B cell (primary cell): ENCODE measurements at regions not wholly inside any gene's neighbourhood (a gene's known extent, or its start where the extent isn't known, plus 50 kb on each side); places are given as distances from the start of the nearest gene placed in this dataset.

Experiments
- ATAC-seq: fragments of 200-7000 bp; cut with Tn5 transposase; one replicate; pipeline ENCODE4 v1.10.0; 2021; ENCODE audit warnings: low read depth, mild to moderate bottlenecking, moderate number of reproducible peaks, moderate library complexity
- CTCF ChIA-PET: fragments of 350-600 bp; sonication (Branson Sonifier 250); formaldehyde crosslinking; loops from one replicate; lab custom pipeline; 2021; ENCODE audit warnings: antibody characterized with exemption, inconsistent platforms; lab: Charles Lee
- POLR2A ChIA-PET: fragments of 350-600 bp; sonication (Branson Sonifier 250); formaldehyde crosslinking; loops from one replicate; lab custom pipeline; 2021; ENCODE audit warnings: antibody characterized with exemption; lab: Charles Lee
- DNase-seq: peaks from one replicate; pipeline ENCODE4 v3.0.0; 2013
- H2AFZ ChIP-seq: 2 replicates; pipeline ENCODE4 v1.6.1; 2012; ENCODE audit warnings: mild to moderate bottlenecking, low read depth, low read length; ENCODE audit not compliant: insufficient read depth, poor library complexity, severe bottlenecking
- H3K27ac ChIP-seq, 2 donors: 1 replicate in 1 of 2; 2 replicates in 1 of 2; pipeline ENCODE4 v1.5.1; 2012 to 2013; ENCODE audit warnings: low read length in 2 of 2, mild to moderate bottlenecking in 2 of 2, moderate library complexity in 1 of 2
- H3K27me3 ChIP-seq, 4 experiments: fragments of 200-600 bp in 1 of 4; sonication (generic) in 1 of 4; replicated peaks in 1 of 4; 1 replicate in 2 of 4; 2 replicates in 2 of 4; pipeline versions ENCODE4 v1.6.1 to v1.7.0; 2013 to 2016; ENCODE audit warnings: low read length in 3 of 4, mild to moderate bottlenecking in 2 of 4, mixed read lengths in 1 of 4, moderate library complexity in 1 of 4; ENCODE audit not compliant: insufficient read depth in 4 of 4, control insufficient read depth in 3 of 4; ENCODE audit errors: control extremely low read depth in 1 of 4
- H3K36me3 ChIP-seq, 2 experiments: replicated peaks in 1 of 2; 1 replicate in 1 of 2; 2 replicates in 1 of 2; pipeline versions ENCODE4 v1.6.1 to v1.7.1; 2013; ENCODE audit warnings: low read length in 1 of 2; ENCODE audit not compliant: insufficient read depth in 2 of 2, control insufficient read depth in 1 of 2; ENCODE audit errors: control extremely low read depth in 1 of 2, extremely low read depth in 1 of 2
- H3K4me1 ChIP-seq, 2 donors: fragments of 200-600 bp in 1 of 2; sonication (generic) in 1 of 2; 1 replicate in 1 of 2; 2 replicates in 1 of 2; pipeline versions ENCODE4 v1.5.1 to v1.6.1; 2013 to 2017; ENCODE audit warnings: low read length in 2 of 2; ENCODE audit not compliant: control insufficient read depth in 2 of 2, insufficient read depth in 2 of 2
- H3K4me2 ChIP-seq: replicated peaks from 2 replicates; pipeline ENCODE3; 2012; ENCODE audit warnings: mild to moderate bottlenecking, low read depth, low read length; ENCODE audit not compliant: poor library complexity, severe bottlenecking
- H3K4me3 ChIP-seq, 5 experiments: fragments of 200-600 bp in 1 of 5; sonication (generic) in 1 of 5; 1 replicate in 3 of 5; 2 replicates in 2 of 5; pipeline versions ENCODE4 v1.5.1 to v1.7.0; 2011 to 2016; ENCODE audit warnings: low read length in 4 of 5, mild to moderate bottlenecking in 4 of 5, low read depth in 2 of 5, control low read depth in 1 of 5, moderate library complexity in 1 of 5; ENCODE audit not compliant: insufficient read depth in 1 of 5; ENCODE audit errors: control extremely low read depth in 1 of 5, extremely low read depth in 1 of 5
- H3K79me2 ChIP-seq: fragments of 200-600 bp; sonication (generic); one replicate; pipeline ENCODE4 v1.6.0; 2016; ENCODE audit warnings: low read length; ENCODE audit not compliant: control insufficient read depth, insufficient read depth
- H3K9ac ChIP-seq: fragments of 200-600 bp; sonication (generic); 2 replicates; pipeline ENCODE4 v1.6.1; 2017; ENCODE audit warnings: mild to moderate bottlenecking, low read length, moderate library complexity
- H3K9me3 ChIP-seq, 3 donors: one replicate each; pipeline versions ENCODE4 v1.6.1 to v1.7.1; 2013; ENCODE audit warnings: low read length in 2 of 3; ENCODE audit not compliant: control insufficient read depth in 2 of 3, insufficient read depth in 1 of 3; ENCODE audit errors: control extremely low read depth in 1 of 3
- H4K20me1 ChIP-seq: 2 replicates; pipeline ENCODE4 v1.6.0; 2012; ENCODE audit warnings: mild to moderate bottlenecking, low read length; ENCODE audit not compliant: insufficient read depth, control insufficient read depth, poor library complexity, severe bottlenecking
- H3K27ac Mint-ChIP-seq: one replicate; pipeline ENCODE4 v1.8.0; 2021; ENCODE audit warnings: mixed read lengths
- H3K27me3 Mint-ChIP-seq: one replicate; pipeline ENCODE4 v1.8.0; 2021; ENCODE audit warnings: mixed read lengths
- H3K4me1 Mint-ChIP-seq: one replicate; pipeline ENCODE4 v1.8.0; 2021; ENCODE audit warnings: mixed read lengths
- H3K4me3 Mint-ChIP-seq: one replicate; pipeline ENCODE4 v1.8.0; 2021; ENCODE audit warnings: mixed read lengths
- H3K9me3 Mint-ChIP-seq: one replicate; pipeline ENCODE4 v1.8.0; 2022; ENCODE audit warnings: mixed read lengths; ENCODE audit not compliant: insufficient read depth
- CTCF ChIP-seq: fragments of 200-600 bp; IDR thresholded peaks from one replicate; pipeline ENCODE4 v1.8.0; 2022; ENCODE audit warnings: antibody characterized with exemption, mild to moderate bottlenecking
- EZH2 ChIP-seq: IDR thresholded peaks from 2 replicates; pipeline ENCODE4 v1.6.1; 2012; ENCODE audit warnings: borderline replicate concordance, low read depth, mild to moderate bottlenecking, moderate library complexity, low read length; ENCODE audit not compliant: insufficient read depth, poor library complexity, severe bottlenecking
- WGBS: methylation state at CpG from one replicate; pipeline ENCODE4 v1.1.5; 2013; ENCODE audit warnings: missing lambda C conversion rate; ENCODE audit not compliant: insufficient coverage; 5-methylcytosine and 5-hydroxymethylcytosine counted together
- intact Hi-C: fragments of 100-400 bp; cut with micrococcal nuclease; formaldehyde crosslinking; loops from one replicate; pipeline ENCODE4 v1.10.0; 2022

GRCh38 chr4:188682321-188682720 is 543.1 kb downstream of the TRIML1 start:
- Mint-ChIP-seq H3K27ac (no peak overlapping the region), H3K4me1 (no peaks in the 10 kb centered on the region), H3K4me3 (no peak overlapping the region), H3K27me3 (no peaks in the 10 kb centered on the region), H3K9me3 (no peaks in the 10 kb centered on the region)
- H3K36me3 ChIP-seq = no peaks in the 10 kb centered on the region
- H3K9me3 ChIP-seq = peaks cover 0 to 24% (median 0%) of the 10 kb centered on the region in 3 donors
- no peaks in the 10 kb centered on the region for H3K4me1 ChIP-seq
- H2AFZ ChIP-seq = no peak overlapping the region
- no peak overlapping the region for H3K27ac ChIP-seq
- H4K20me1 ChIP-seq = no peaks in the 10 kb centered on the region
- no peak overlapping the region for H3K4me2 ChIP-seq
- intact Hi-C loops = no loop called here
- no peak overlapping the region for H3K4me3 ChIP-seq
- H3K27me3 ChIP-seq = no peaks in the 10 kb centered on the region
- POLR2A ChIA-PET = no interaction called here
- CTCF ChIA-PET = no interaction called here
- no peak for DNase-seq
- WGBS = 85% methylated on average over 2 of the region's 2 CpGs
- H3K9ac ChIP-seq = no peak overlapping the region
- TF ChIP-seq EZH2 = no peak
- TF ChIP-seq CTCF = no peak
- no peak for ATAC-seq
- H3K79me2 ChIP-seq = no peaks in the 10 kb centered on the region

DNA sequence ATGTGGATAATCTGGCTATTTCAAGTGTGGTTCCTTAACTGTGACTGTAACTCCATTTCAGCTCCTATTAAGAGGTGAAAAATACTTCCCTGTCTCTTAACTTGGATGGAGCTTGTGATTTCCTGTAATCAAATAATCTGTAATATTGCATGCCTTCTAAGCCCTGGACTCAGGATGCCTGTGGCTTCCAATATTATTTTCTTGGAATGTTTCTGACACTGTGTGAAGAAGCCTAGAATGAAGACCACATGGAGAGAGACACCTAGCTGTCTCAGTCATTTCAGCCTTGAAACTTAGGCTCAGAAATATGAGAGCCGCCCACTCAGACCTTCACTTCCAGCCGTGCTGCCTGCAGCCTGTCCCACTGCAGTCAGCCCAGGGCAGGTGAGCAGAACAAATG is 544.3 kb downstream of the TRIML1 start:
- 83% methylated on average over 1 of the region's 2 CpGs for WGBS
- Histone ChIP-seq H3K27me3 (no peaks in the 10 kb centered on the region), H3K9me3 (peaks cover 0 to 27% (median 0%) of the 10 kb centered on the region in 3 donors), H4K20me1 (no peaks in the 10 kb centered on the region), H3K79me2 (no peaks in the 10 kb centered on the region), H3K4me1 (no peaks in the 10 kb centered on the region), H2AFZ (no peak overlapping the region), H3K4me3 (no peak overlapping the region), H3K27ac (no peak overlapping the region), H3K36me3 (no peaks in the 10 kb centered on the region), H3K4me2 (no peak overlapping the region), H3K9ac (no peak overlapping the region)
- H3K4me1 Mint-ChIP-seq = no peaks in the 10 kb centered on the region
- no peaks in the 10 kb centered on the region for H3K9me3 Mint-ChIP-seq
- DNase-seq (no peak), ATAC-seq (no peak)
- TF ChIP-seq EZH2 = no peak
- no peak for TF ChIP-seq CTCF
- H3K27me3 Mint-ChIP-seq = no peaks in the 10 kb centered on the region
- ChIA-PET POLR2A (no interaction called here), CTCF (no interaction called here)
- H3K27ac Mint-ChIP-seq = no peak overlapping the region
- intact Hi-C loops = no loop called here
- H3K4me3 Mint-ChIP-seq = no peak overlapping the region
